ENCODE measurements at regions not wholly inside any gene's neighbourhood (a gene's known extent, or its start where the extent isn't known, plus 50 kb on each side); places are given as distances from the start of the nearest gene placed in this dataset.

DNA sequence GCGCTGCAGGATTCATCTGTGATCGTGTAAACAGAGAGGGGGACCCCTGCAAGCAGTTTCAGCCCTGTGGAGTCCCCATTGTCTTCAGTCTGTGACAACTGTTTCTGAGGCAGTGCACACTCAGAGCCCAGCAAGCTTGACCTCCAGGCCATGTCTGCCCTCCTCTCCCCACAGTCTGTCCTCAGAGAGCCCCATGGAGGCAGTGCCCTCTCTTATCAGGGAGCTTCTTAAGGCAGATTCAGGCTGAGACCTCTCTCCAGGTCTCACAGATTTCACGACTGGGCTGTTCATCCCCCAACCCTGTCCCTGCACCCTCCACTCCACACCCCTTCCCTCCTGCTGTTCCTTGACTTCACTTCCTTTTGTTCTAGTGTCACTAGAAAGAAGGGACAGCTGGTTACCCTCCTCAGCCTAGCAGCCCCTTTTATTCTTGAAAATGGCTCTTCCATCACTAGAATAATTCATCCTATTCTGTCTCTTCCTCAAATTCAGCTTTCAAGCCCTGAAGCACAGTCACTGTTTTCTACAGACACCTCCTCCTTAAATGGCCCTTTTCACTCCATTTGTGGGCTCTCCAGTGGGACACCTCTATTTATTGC lies 218.4 kb downstream of the MED10 start:
- H3K4me2 ChIP-seq (ENCODE audit: insufficient read depth in 1 of 2, low read depth in 2 of 2, low read length in 2 of 2), result 0 out of 4 replicates have a peak overlapping the region, but pooled peaks of 1 of the 2 experiments have one; percentile 21
- no peaks in the 10 kb centered on the region for H3K79me2 ChIP-seq (ENCODE audit: control insufficient read depth in 1 of 2, insufficient read depth in 2 of 2, low read length in 2 of 2)

More for the DNA sequence above, 218.4 kb downstream of the MED10 start:
- H3K36me3 ChIP-seq (ENCODE audit: control insufficient read depth in 2 of 4, insufficient read depth in 4 of 4, low read length in 3 of 4), result no peaks in the 10 kb centered on the region
- no peak overlapping the region for H2BK5ac ChIP-seq (ENCODE audit: low read depth, low read length)
- peak overlapping the region; percentile 96 for H2AFZ ChIP-seq (ENCODE audit: low read length)
- H2AK5ac ChIP-seq (ENCODE audit: low read depth, low read length), result no peak overlapping the region
- H4K20me1 ChIP-seq (replicated peaks in 1 of 2; ENCODE audit: control insufficient read depth in 1 of 2, insufficient read depth in 2 of 2, low read length in 2 of 2), result no peaks in the 10 kb centered on the region
- CTCF ChIA-PET (ENCODE audit: partially characterized antibody), result no interaction called here
- no peak overlapping the region for H3K14ac ChIP-seq (ENCODE audit: insufficient read length)
- no peak overlapping the region for H3K4me3 ChIP-seq (ENCODE audit: extremely low read depth in 1 of 4, insufficient read depth in 2 of 4, low read depth in 3 of 4, low read length in 4 of 4)
- FAIRE-seq, result no peak
- no peaks in the 10 kb centered on the region for H3K23me2 ChIP-seq (ENCODE audit: low read depth, low read length)
- H3K18ac ChIP-seq (ENCODE audit: extremely low read depth, low read length), result no peak overlapping the region
- H3K9me3 ChIP-seq (ENCODE audit: insufficient read depth in 2 of 2, low read depth in 1 of 2, low read length in 1 of 2), result no peaks in the 10 kb centered on the region
- no peaks in the 10 kb centered on the region for H3K27me3 ChIP-seq (replicated peaks in 1 of 4; ENCODE audit: control insufficient read depth in 3 of 4, extremely low read depth in 1 of 4, insufficient read depth in 3 of 4, low read length in 3 of 4)
- H2BK120ac ChIP-seq (replicated peaks; ENCODE audit: low read depth, low read length), result no peak overlapping the region
- no peak overlapping the region for H3K9ac ChIP-seq (replicated peaks in 1 of 4; ENCODE audit: extremely low read depth in 1 of 4, low read depth in 3 of 4, low read length in 3 of 4)
- H3K56ac ChIP-seq (replicated peaks; ENCODE audit: insufficient read length, low read depth, low read length), result no peak overlapping the region
- no peak overlapping the region for H4K91ac ChIP-seq (replicated peaks; ENCODE audit: insufficient read length, low read length)
- H3K23ac ChIP-seq (ENCODE audit: insufficient read length), result no peak overlapping the region
- H4K5ac ChIP-seq (ENCODE audit: insufficient read length, low read depth, low read length), result no peak overlapping the region
- DNase-seq (ENCODE audit: low read depth in 1 of 2, low spot score in 2 of 2), result no peak
- H4K8ac ChIP-seq (ENCODE audit: extremely low read depth, insufficient read depth, low read length), result no peak overlapping the region
- no peak overlapping the region for H3K27ac ChIP-seq (ENCODE audit: low read depth, low read length)
- H2BK12ac ChIP-seq (ENCODE audit: low read depth, low read length), result no peak overlapping the region
- no peak overlapping the region for H2BK15ac ChIP-seq (ENCODE audit: low read length)
- no peak overlapping the region for H3K4ac ChIP-seq (replicated peaks; ENCODE audit: insufficient read length, low read depth, low read length)
- H3K79me1 ChIP-seq (ENCODE audit: low read depth, low read length), result no peaks in the 10 kb centered on the region
- 61% methylated on average over 3 of the region's 3 CpGs; no CpG with 5 or more reads in 1 of the 2 experiments for WGBS, 2 experiments (ENCODE audit: extremely low coverage in 1 of 2, insufficient coverage in 1 of 2, insufficient read length in 1 of 2, insufficient replicate concordance in 2 of 2, low coverage in 1 of 2, low lambda C conversion rate in 2 of 2, missing lambda C conversion rate in 1 of 2)
- POLR2A ChIA-PET (ENCODE audit: partially characterized antibody), result no interaction called here
- peaks cover 0 to 3% (median 2%) of the 10 kb centered on the region in 4 experiments; a peak in 1 of 7 replicates for H3K4me1 ChIP-seq (replicated peaks in 1 of 4; ENCODE audit: control insufficient read depth in 3 of 4, insufficient read depth in 4 of 4, low read length in 3 of 4)
- H2BK20ac ChIP-seq (ENCODE audit: low read length), result no peak overlapping the region

Measured in H1 (cell line).